ENCODE measurements at regions not wholly inside any gene's neighbourhood (a gene's known extent, or its start where the extent isn't known, plus 50 kb on each side); places are given as distances from the start of the nearest gene placed in this dataset.

- H2AFZ ChIP-seq (ENCODE audit: low read depth, low read length) = no peak overlapping the region
- H3K4me2 ChIP-seq (ENCODE audit: low read length) = no peak overlapping the region
- H3K4me1 Mint-ChIP-seq (ENCODE audit: low read depth, unreplicated experiment) = no peaks in the 10 kb centered on the region
- TF ChIP-seq EZH2 (IDR thresholded peaks at IDR 0.05; ENCODE audit: insufficient read depth, low read length) (no peak), CTCF (IDR thresholded peaks at IDR 0.05; ENCODE audit: insufficient read depth, low read depth, low read length) (no peak)
- H3K36me3 ChIP-seq (ENCODE audit: insufficient read depth, low read length) = no peaks in the 10 kb centered on the region
- DNase-seq (ENCODE audit: low read depth) (no peak), FAIRE-seq (no peak)
- H4K20me1 ChIP-seq (ENCODE audit: insufficient read depth, low read length) = no peaks in the 10 kb centered on the region
- no peak overlapping the region for H3K27ac Mint-ChIP-seq (ENCODE audit: unreplicated experiment)
- H3K27ac ChIP-seq (ENCODE audit: low read depth, low read length) = no peak overlapping the region
- H3K4me3 Mint-ChIP-seq (ENCODE audit: unreplicated experiment) = no peak overlapping the region
- H3K4me3 ChIP-seq (ENCODE audit: insufficient read depth, low read depth, low read length) = no peak overlapping the region
- no peaks in the 10 kb centered on the region for H3K36me3 Mint-ChIP-seq (ENCODE audit: low read depth, unreplicated experiment)
- H3K27me3 ChIP-seq (ENCODE audit: insufficient read depth, low read length) = no peaks in the 10 kb centered on the region
- H3K79me2 ChIP-seq (ENCODE audit: insufficient read depth, low read length) = no peaks in the 10 kb centered on the region
- H3K27me3 Mint-ChIP-seq (ENCODE audit: low read depth, unreplicated experiment) = no peaks in the 10 kb centered on the region
- no peaks in the 10 kb centered on the region for H3K4me1 ChIP-seq (ENCODE audit: insufficient read depth, low read length)
- no peaks in the 10 kb centered on the region for H3K9me3 Mint-ChIP-seq (ENCODE audit: unreplicated experiment)
- no peak overlapping the region for H3K9ac ChIP-seq (ENCODE audit: low read length)
- H3K9me3 ChIP-seq (ENCODE audit: insufficient read depth, low read depth, low read length) = no peaks in the 10 kb centered on the region
Measured at GRCh38 chr3:182524711-182525401, 268.4 kb upstream of the ATP11B start.

- Histone ChIP-seq H4K20me1 (ENCODE audit: insufficient read depth, low read length) (no peaks in the 10 kb centered on the region), H3K9me3 (ENCODE audit: insufficient read depth, low read depth, low read length) (no peaks in the 10 kb centered on the region), H3K4me3 (ENCODE audit: insufficient read depth, low read depth, low read length) (no peak overlapping the region), H3K27me3 (ENCODE audit: insufficient read depth, low read length) (no peaks in the 10 kb centered on the region), H3K79me2 (ENCODE audit: insufficient read depth, low read length) (no peaks in the 10 kb centered on the region), H3K4me2 (ENCODE audit: low read length) (no peak overlapping the region), H2AFZ (ENCODE audit: low read depth, low read length) (no peak overlapping the region), H3K9ac (ENCODE audit: low read length) (no peak overlapping the region), H3K4me1 (ENCODE audit: insufficient read depth, low read length) (no peaks in the 10 kb centered on the region), H3K36me3 (ENCODE audit: insufficient read depth, low read length) (no peaks in the 10 kb centered on the region), H3K27ac (ENCODE audit: low read depth, low read length) (no peak overlapping the region)
- H3K9me3 Mint-ChIP-seq (ENCODE audit: unreplicated experiment) = no peaks in the 10 kb centered on the region
- no peak for TF ChIP-seq EZH2 (IDR thresholded peaks at IDR 0.05; ENCODE audit: insufficient read depth, low read length)
- no peak for TF ChIP-seq CTCF (IDR thresholded peaks at IDR 0.05; ENCODE audit: insufficient read depth, low read depth, low read length)
- H3K27ac Mint-ChIP-seq (ENCODE audit: unreplicated experiment) = no peak overlapping the region
- H3K4me3 Mint-ChIP-seq (ENCODE audit: unreplicated experiment) = no peak overlapping the region
- no peaks in the 10 kb centered on the region for H3K4me1 Mint-ChIP-seq (ENCODE audit: low read depth, unreplicated experiment)
- FAIRE-seq = no peak
- no peaks in the 10 kb centered on the region for H3K36me3 Mint-ChIP-seq (ENCODE audit: low read depth, unreplicated experiment)
- no peaks in the 10 kb centered on the region for H3K27me3 Mint-ChIP-seq (ENCODE audit: low read depth, unreplicated experiment)
- no peak for DNase-seq (ENCODE audit: low read depth)
Measured at GRCh38 chr3:182525766-182526374, 267.4 kb upstream of the ATP11B start.

- no peak overlapping the region for H3K4me2 ChIP-seq (ENCODE audit: low read length)
- no peak for DNase-seq (ENCODE audit: low read depth)
- no peaks in the 10 kb centered on the region for H4K20me1 ChIP-seq (ENCODE audit: insufficient read depth, low read length)
- Mint-ChIP-seq H3K27ac (ENCODE audit: unreplicated experiment) (no peak overlapping the region), H3K4me3 (ENCODE audit: unreplicated experiment) (no peak overlapping the region), H3K4me1 (ENCODE audit: low read depth, unreplicated experiment) (no peaks in the 10 kb centered on the region), H3K36me3 (ENCODE audit: low read depth, unreplicated experiment) (no peaks in the 10 kb centered on the region), H3K9me3 (ENCODE audit: unreplicated experiment) (no peaks in the 10 kb centered on the region), H3K27me3 (ENCODE audit: low read depth, unreplicated experiment) (no peaks in the 10 kb centered on the region)
- H3K27me3 ChIP-seq (ENCODE audit: insufficient read depth, low read length) = no peaks in the 10 kb centered on the region
- H3K4me3 ChIP-seq (ENCODE audit: insufficient read depth, low read depth, low read length) = no peak overlapping the region
- FAIRE-seq = no peak
- H3K79me2 ChIP-seq (ENCODE audit: insufficient read depth, low read length) = no peaks in the 10 kb centered on the region
- no peaks in the 10 kb centered on the region for H3K9me3 ChIP-seq (ENCODE audit: insufficient read depth, low read depth, low read length)
- H3K9ac ChIP-seq (ENCODE audit: low read length) = no peak overlapping the region
- TF ChIP-seq EZH2 (IDR thresholded peaks at IDR 0.05; ENCODE audit: insufficient read depth, low read length) (no peak), CTCF (IDR thresholded peaks at IDR 0.05; ENCODE audit: insufficient read depth, low read depth, low read length) (no peak)
- no peaks in the 10 kb centered on the region for H3K4me1 ChIP-seq (ENCODE audit: insufficient read depth, low read length)
- no peaks in the 10 kb centered on the region for H3K36me3 ChIP-seq (ENCODE audit: insufficient read depth, low read length)
- H3K27ac ChIP-seq (ENCODE audit: low read depth, low read length) = no peak overlapping the region
- H2AFZ ChIP-seq (ENCODE audit: low read depth, low read length) = no peak overlapping the region
Measured at GRCh38 chr3:182527745-182528144, 265.6 kb upstream of the ATP11B start.

Measured in astrocyte (in vitro differentiated cells and primary cell).